Stomach (tissue), 8 donors: ENCODE measurements at regions not wholly inside any gene's neighbourhood (a gene's known extent, or its start where the extent isn't known, plus 50 kb on each side); places are given as distances from the start of the nearest gene placed in this dataset.

Experiments
- DNase-seq, 2 donors: peaks; one replicate each; pipeline versions ENCODE4 v3.0.0 to v3.0.0-alpha.2; 2013 to 2019
- H3K27ac ChIP-seq, 5 donors: fragments of 200-600 bp in 4 of 5; sonication (generic) in 4 of 5; one replicate each; pipeline ENCODE4 v1.5.1; 2013 to 2019; ENCODE audit warnings: mild to moderate bottlenecking in 1 of 5, moderate library complexity in 1 of 5
- H3K27me3 ChIP-seq, 3 donors: fragments of 200-600 bp; sonication (generic); one replicate each; pipeline ENCODE4 v1.5.1; 2017 to 2019; ENCODE audit warnings: mixed run types in 1 of 3
- H3K36me3 ChIP-seq, 4 donors: fragments of 200-600 bp; sonication (generic); 1 replicate in 3 of 4; 2 replicates in 1 of 4; pipeline ENCODE4 v1.5.1; 2016 to 2019
- H3K4me1 ChIP-seq, 4 donors: fragments of 200-600 bp; sonication (generic); one replicate each; pipeline ENCODE4 v1.5.1; 2016 to 2019
- H3K4me3 ChIP-seq, 4 donors: fragments of 200-600 bp; sonication (generic) in 3 of 4; one replicate each; pipeline ENCODE4 v1.5.1; 2016 to 2019; ENCODE audit warnings: mild to moderate bottlenecking in 1 of 4
- H3K9me3 ChIP-seq, 4 donors: fragments of 200-600 bp; sonication (generic); one replicate each; pipeline ENCODE4 v1.5.1; 2016 to 2019
- CTCF ChIP-seq, 7 experiments: fragments of 450-650 bp in 4 of 7; fragments of 200-600 bp in 3 of 7; sonication (generic) in 3 of 7; IDR thresholded peaks; one replicate each; pipeline ENCODE4 v1.5.1; 2016 to 2019; ENCODE audit warnings: antibody characterized with exemption in 7 of 7, control low read depth in 2 of 7, mild to moderate bottlenecking in 1 of 7
- EP300 ChIP-seq: sonication (generic); formaldehyde crosslinking; IDR thresholded peaks from one replicate; pipeline ENCODE4 v1.6.1; 2017; ENCODE audit warnings: antibody characterized with exemption
- POLR2A ChIP-seq, 4 donors: fragments of 450-650 bp; IDR thresholded peaks; one replicate each; pipeline ENCODE4 v1.6.1; 2016; ENCODE audit warnings: antibody characterized with exemption in 4 of 4, control low read depth in 2 of 4, mild to moderate bottlenecking in 1 of 4, moderate library complexity in 1 of 4
- POLR2AphosphoS5 ChIP-seq, 3 donors: sonication (generic); formaldehyde crosslinking; IDR thresholded peaks; one replicate each; pipeline ENCODE4 v1.6.1; 2016; ENCODE audit warnings: antibody characterized with exemption in 3 of 3
- WGBS, 5 donors: extraction: QIAGEN DNeasy Blood & Tissue Kit in 3 of 5; methylation state at CpG; one replicate each; pipeline versions ENCODE4 v1.1.5 to v1.1.7; 2013 to 2018; 5-methylcytosine and 5-hydroxymethylcytosine counted together
- intact Hi-C: fragments of 100-400 bp; cut with DNase I; formaldehyde crosslinking; loops from one replicate; pipeline ENCODE4 v1.15.1; 2023; ENCODE audit warnings: low total_unique reads
- donor health status: healthy with polysubstance abuse.
- donor health status: Bipolar disorder and iron deficiency.
- donor health status: healthy.

- peaks cover 0 to 9% (median 0%) of the 10 kb centered on the region in 3 donors for H3K27me3 ChIP-seq
- no peaks in the 10 kb centered on the region for H3K36me3 ChIP-seq
- no peak overlapping the region for H3K27ac ChIP-seq
- no peaks in the 10 kb centered on the region for H3K9me3 ChIP-seq
- no peak for TF ChIP-seq EP300
- no peak for TF ChIP-seq POLR2AphosphoS5 (IDR thresholded peaks at IDR 0.05)
- TF ChIP-seq CTCF (IDR thresholded peaks at IDR 0.05) = no peak
- TF ChIP-seq POLR2A (IDR thresholded peaks at IDR 0.05) = no peak
- 83 to 88% (median 85%) methylated on average over 2 of the region's 2 CpGs for WGBS, 5 donors
- no peak for DNase-seq
- intact Hi-C loops = no loop called here
- H3K4me1 ChIP-seq = no peaks in the 10 kb centered on the region
- no peak overlapping the region for H3K4me3 ChIP-seq
These were observed 95.7 kb downstream of the SLC10A2 start for GRCh38 chr13:102970542-102970941.

GRCh38 chr13:102968572-102969228 is 97.5 kb downstream of the SLC10A2 start:
- Histone ChIP-seq H3K36me3 (no peaks in the 10 kb centered on the region), H3K4me3 (no peak overlapping the region), H3K4me1 (no peaks in the 10 kb centered on the region), H3K27me3 (no peaks in the 10 kb centered on the region), H3K27ac (no peak overlapping the region), H3K9me3 (no peaks in the 10 kb centered on the region)
- peak in 1 of 2 donors; percentile 17 for DNase-seq
- intact Hi-C loops = no loop called here
- TF ChIP-seq CTCF (IDR thresholded peaks at IDR 0.05) (no peak), POLR2AphosphoS5 (IDR thresholded peaks at IDR 0.05) (no peak), POLR2A (IDR thresholded peaks at IDR 0.05) (no peak)
- 63 to 74% (median 66%) methylated on average over 11 of the region's 11 CpGs for WGBS, 5 donors

- H3K9me3 ChIP-seq = no peaks in the 10 kb centered on the region
- no peak overlapping the region for H3K27ac ChIP-seq
- no peaks in the 10 kb centered on the region for H3K27me3 ChIP-seq
- intact Hi-C loops = no loop called here
- DNase-seq = no peak
- no peak overlapping the region for H3K4me3 ChIP-seq
- WGBS, 5 donors = 74 to 85% (median 82%) methylated on average over 2 of the region's 2 CpGs
- TF ChIP-seq CTCF (IDR thresholded peaks at IDR 0.05) (no peak), POLR2AphosphoS5 (IDR thresholded peaks at IDR 0.05) (no peak), EP300 (no peak), POLR2A (IDR thresholded peaks at IDR 0.05) (no peak)
- no peaks in the 10 kb centered on the region for H3K4me1 ChIP-seq
- no peaks in the 10 kb centered on the region for H3K36me3 ChIP-seq
These were observed 100.4 kb downstream of the SLC10A2 start for GRCh38 chr13:102965802-102966201.

GRCh38 chr13:102962430-102962829 is 103.8 kb downstream of the SLC10A2 start:
- Histone ChIP-seq H3K36me3 (no peaks in the 10 kb centered on the region), H3K4me1 (no peaks in the 10 kb centered on the region), H3K9me3 (no peaks in the 10 kb centered on the region), H3K27me3 (no peaks in the 10 kb centered on the region), H3K4me3 (no peak overlapping the region), H3K27ac (no peak overlapping the region)
- TF ChIP-seq POLR2A (IDR thresholded peaks at IDR 0.05) = no peak
- no peak for TF ChIP-seq EP300
- no peak for TF ChIP-seq CTCF (IDR thresholded peaks at IDR 0.05)
- no peak for TF ChIP-seq POLR2AphosphoS5 (IDR thresholded peaks at IDR 0.05)
- intact Hi-C loops = no loop called here
- 76 to 84% (median 78%) methylated on average over 2 of the region's 2 CpGs for WGBS, 5 donors
- DNase-seq = no peak
